K562 (cell line): ENCODE measurements at regions not wholly inside any gene's neighbourhood (a gene's known extent, or its start where the extent isn't known, plus 50 kb on each side); places are given as distances from the start of the nearest gene placed in this dataset.

Experiments
- ATAC-seq: fragments of 200-7000 bp; cut with Tn5 transposase; 3 replicates; pipeline ENCODE4 v1.9.1; 2020; ENCODE audit warnings: moderate library complexity
- BruUV-seq: library from RNA; stranded (reverse); fragments of 400-500 nt; replicated peaks from 2 replicates; lab custom pipeline; 2021; lab: Mats Ljungman, UMichigan
- CTCF ChIA-PET: fragments of 300-600 bp; formaldehyde crosslinking; extraction: SDS; loops from one replicate; lab custom pipeline; 2021; ENCODE audit warnings: low intra/inter-chr PET ratio; lab: Yijun Ruan, JAX
- POLR2A ChIA-PET: fragments of 300-600, 350-650 bp; sonication (Branson Sonifier 250); formaldehyde crosslinking; extraction: SDS; loops from one replicate; lab custom pipeline; 2021; ENCODE audit warnings: antibody characterized with exemption, inconsistent platforms; lab: Yijun Ruan, JAX
- DNase-seq, 4 experiments: peaks; one replicate each; pipeline versions ENCODE4 v3.0.0 to v3.0.0-alpha.2; 2011 to 2018; ENCODE audit warnings: low spot score in 3 of 4, mixed read lengths in 3 of 4; ENCODE audit errors: extremely low read depth in 1 of 4
- FAIRE-seq: peaks from 2 replicates; lab custom pipeline; 2011; peaks lifted over from hg19 to GRCh38; lab: Jason Lieb, UNC
- H2AFZ ChIP-seq: 2 replicates; pipeline ENCODE4 v1.6.0; 2011; ENCODE audit warnings: low read depth, low read length, control low read depth, inconsistent platforms
- H3K27ac ChIP-seq: fragments of 200-600 bp; 3 replicates; pipeline ENCODE4 v1.8.0; 2011; ENCODE audit warnings: low read depth, mild to moderate bottlenecking, control low read depth, inconsistent platforms, low read length, moderate library complexity, mixed read lengths; ENCODE audit errors: extremely low read depth
- H3K27me3 ChIP-seq, 2 experiments: fragments of 300-600 bp in 1 of 2; 2 replicates in 1 of 2; 3 replicates in 1 of 2; pipeline versions ENCODE4 v1.6.0 to v1.8.0; 2011; ENCODE audit warnings: inconsistent platforms in 2 of 2, low read length in 2 of 2, mild to moderate bottlenecking in 1 of 2, mixed read lengths in 1 of 2, moderate library complexity in 1 of 2; ENCODE audit not compliant: control insufficient read depth in 2 of 2, insufficient read depth in 2 of 2
- H3K36me3 ChIP-seq: fragments of 300-600 bp; 3 replicates; pipeline ENCODE4 v1.8.0; 2011; ENCODE audit warnings: mild to moderate bottlenecking, low read length, inconsistent platforms; ENCODE audit not compliant: control insufficient read depth, insufficient read depth
- H3K4me1 ChIP-seq, 2 experiments: fragments of 200-600 bp in 1 of 2; replicated peaks in 1 of 2; 2 replicates in 1 of 2; 3 replicates in 1 of 2; pipeline versions ENCODE4 v1.5.1 to v1.8.0; 2011; ENCODE audit warnings: inconsistent platforms in 2 of 2, low read length in 2 of 2, mild to moderate bottlenecking in 1 of 2, mixed read lengths in 1 of 2, moderate library complexity in 1 of 2; ENCODE audit not compliant: control insufficient read depth in 2 of 2, insufficient read depth in 2 of 2
- H3K4me2 ChIP-seq: 2 replicates; pipeline ENCODE4 v1.6.1; 2011; ENCODE audit warnings: low read length, control low read depth, inconsistent platforms, mixed read lengths; ENCODE audit not compliant: insufficient read depth
- H3K4me3 ChIP-seq: fragments of 200-600 bp; sonication (generic), shearing (Covaris generic); 2 replicates; pipeline ENCODE4 v1.5.1; 2016; ENCODE audit warnings: control low read depth, inconsistent platforms
- H3K79me2 ChIP-seq: fragments of 200-600 bp; 3 replicates; pipeline ENCODE4 v1.8.0; 2011; ENCODE audit warnings: low read length, inconsistent platforms; ENCODE audit not compliant: control insufficient read depth, insufficient read depth
- H3K9ac ChIP-seq, 2 experiments: 2 replicates each; pipeline versions ENCODE4 v1.6.0 to v1.6.1; 2011; ENCODE audit warnings: low read depth in 2 of 2, low read length in 2 of 2, control low read depth in 1 of 2, inconsistent platforms in 1 of 2, mild to moderate bottlenecking in 1 of 2, mixed read lengths in 1 of 2; ENCODE audit not compliant: insufficient read depth in 1 of 2
- H3K9me1 ChIP-seq: one replicate; pipeline ENCODE4 v1.6.0; 2011; ENCODE audit warnings: inconsistent platforms, mild to moderate bottlenecking, low read length, moderate library complexity; ENCODE audit not compliant: control insufficient read depth, insufficient read depth
- H3K9me3 ChIP-seq: replicated peaks from 2 replicates; pipeline ENCODE4 v1.5.1; 2011; ENCODE audit warnings: low read depth, low read length, inconsistent platforms; ENCODE audit not compliant: control insufficient read depth, insufficient read depth
- H4K20me1 ChIP-seq: replicated peaks from 2 replicates; pipeline ENCODE4 v1.6.1; 2011; ENCODE audit warnings: low read length, inconsistent platforms, mixed read lengths; ENCODE audit not compliant: control insufficient read depth, insufficient read depth
- E2F8 ChIP-seq: fragments of 450-650 bp; IDR thresholded peaks from 2 replicates; pipeline ENCODE4 v1.7.1; 2018; ENCODE audit warnings: mild to moderate bottlenecking, low read depth; ENCODE audit not compliant: partially characterized antibody
- EGR1 ChIP-seq: fragments of 450-650 bp; conservative IDR thresholded peaks from 2 replicates; pipeline ENCODE4 v1.6.1; 2017; ENCODE audit warnings: mild to moderate bottlenecking
- ELF2 ChIP-seq: fragments of 250-450 bp; sonication (Bioruptor Pico); IDR thresholded peaks from 2 replicates; pipeline ENCODE4 v1.5.0; 2021; ENCODE audit warnings: mild to moderate bottlenecking
- ETV5 ChIP-seq: sonication (generic); formaldehyde crosslinking; IDR thresholded peaks from 2 replicates; pipeline ENCODE4 v1.4.0; 2020; ENCODE audit warnings: low read depth, mild to moderate bottlenecking, missing genetic modification reagents
- FUS ChIP-seq: fragments of 200-400 bp; formaldehyde crosslinking; optimal IDR thresholded peaks from 2 replicates; pipeline ENCODE3; 2017; ENCODE audit warnings: low read depth, low read length
- HMG20A ChIP-seq: fragments of 450-650 bp; formaldehyde crosslinking; conservative IDR thresholded peaks from 2 replicates; pipeline ENCODE4 v1.4.0; 2020; ENCODE audit warnings: mild to moderate bottlenecking, mixed read lengths
- PHB2 ChIP-seq: fragments of 450-650 bp; IDR thresholded peaks from 2 replicates; pipeline ENCODE4 v1.6.1; 2017; ENCODE audit warnings: low read depth
- PPARD ChIP-seq: fragments of 250-450 bp; sonication (Bioruptor Pico); IDR thresholded peaks from 2 replicates; pipeline ENCODE4 v1.8.0; 2022; ENCODE audit warnings: inconsistent platforms, mild to moderate bottlenecking, moderate library complexity
- SLC30A9 ChIP-seq: fragments of 250-450 bp; sonication (Bioruptor Pico); IDR thresholded peaks from 2 replicates; pipeline ENCODE4 v1.8.0; 2022; ENCODE audit warnings: mild to moderate bottlenecking, moderate library complexity
- TARDBP ChIP-seq: fragments of 450-650 bp; IDR thresholded peaks from 2 replicates; pipeline ENCODE4 v1.6.1; 2016
- TCF7L2 ChIP-seq: fragments of 150-350 bp; IDR thresholded peaks from 2 replicates; pipeline ENCODE4 v1.6.1; 2016; ENCODE audit warnings: low read depth, mild to moderate bottlenecking, low read length, moderate library complexity
- ZBTB11 ChIP-seq, 3 experiments: fragments of 200-800 bp in 1 of 3; fragments of 250-450 bp in 1 of 3; fragments of 450-650 bp in 1 of 3; sonication (Bioruptor Pico) in 1 of 3; sonication (Bioruptor generic) in 1 of 3; formaldehyde crosslinking in 1 of 3; IDR thresholded peaks; 2 replicates each; pipeline versions ENCODE4 v1.6.1 to v1.8.0; 2016 to 2022; ENCODE audit warnings: mild to moderate bottlenecking in 2 of 3, missing genetic modification characterization in 2 of 3, missing compliant biosample characterization in 1 of 3, moderate library complexity in 1 of 3
- ZFP91 ChIP-seq: sonication (generic); formaldehyde crosslinking; IDR thresholded peaks from 2 replicates; pipeline ENCODE4 v1.8.0; 2022; ENCODE audit warnings: mild to moderate bottlenecking, missing genetic modification reagents
- ZNF175 ChIP-seq: fragments of 200-800 bp; sonication (Bioruptor generic); IDR thresholded peaks from 2 replicates; pipeline ENCODE4 v1.6.1; 2016; ENCODE audit warnings: low read depth, mild to moderate bottlenecking, missing genetic modification characterization, missing compliant biosample characterization
- ZNF57 ChIP-seq: fragments of 450-650 bp; formaldehyde crosslinking; IDR thresholded peaks from 2 replicates; pipeline ENCODE4 v1.4.0; 2020; ENCODE audit warnings: mild to moderate bottlenecking, moderate library complexity
- ZNF586 ChIP-seq: fragments of 450-650 bp; formaldehyde crosslinking; conservative IDR thresholded peaks from 2 replicates; pipeline ENCODE4 v1.4.0; 2020; ENCODE audit warnings: mild to moderate bottlenecking, moderate library complexity
- ZNF589 ChIP-seq: fragments of 200-800 bp; sonication (Bioruptor generic); IDR thresholded peaks from 2 replicates; pipeline ENCODE4 v1.6.1; 2016; ENCODE audit warnings: low read depth, missing genetic modification characterization, missing compliant biosample characterization
- ZZZ3 ChIP-seq: fragments of 450-650 bp; IDR thresholded peaks from 2 replicates; pipeline ENCODE4 v1.6.1; 2016; ENCODE audit warnings: antibody characterized with exemption, mild to moderate bottlenecking, moderate library complexity
- WGBS: fragments of 100-300 bp; shearing (Covaris generic); methylation state at CpG from one replicate; pipeline ENCODE4 v1.1.6; 2016; ENCODE audit warnings: low coverage, mixed read lengths; ENCODE audit not compliant: insufficient coverage; ENCODE audit errors: missing lambda C conversion rate; 5-methylcytosine and 5-hydroxymethylcytosine counted together
- in situ Hi-C: fragments of 300-500 bp; cut with MboI; formaldehyde crosslinking; loops from 4 replicates; pipeline ENCODE4 v1.15.0; 2018; ENCODE audit warnings: inconsistent platforms, mixed read lengths
- intact Hi-C: fragments of 100-400 bp; cut with micrococcal nuclease; formaldehyde crosslinking; loops from 2 replicates; pipeline ENCODE4 v1.14.2; 2022

- POLR2A ChIA-PET: no interaction called here
- WGBS: 0% methylated on average over 2 of the region's 2 CpGs
- TF ChIP-seq ZNF589 (CRISPR knock-in tag): no peak
- TF ChIP-seq FUS: no peak
- TF ChIP-seq PHB2: no peak
- TF ChIP-seq ZBTB11 (CRISPR knock-in tag; IDR thresholded peaks at IDR 0.05): no peak
- no peak for TF ChIP-seq ZNF57 (CRISPR knock-in tag)
- no peak for TF ChIP-seq TARDBP
- TF ChIP-seq ETV5: no peak
- no peak for TF ChIP-seq ZZZ3
- no peak for TF ChIP-seq EGR1
- no peak for TF ChIP-seq SLC30A9 (CRISPR knock-in tag)
- no peak for TF ChIP-seq TCF7L2
- TF ChIP-seq ELF2 (CRISPR knock-in tag): no peak
- no peak for TF ChIP-seq ZFP91 (CRISPR knock-in tag)
- no peak for TF ChIP-seq E2F8
- TF ChIP-seq PPARD (CRISPR knock-in tag): no peak
- no peak for TF ChIP-seq ZNF586 (CRISPR knock-in tag)
- TF ChIP-seq HMG20A (CRISPR knock-in tag): no peak
- no peak for TF ChIP-seq ZNF175 (CRISPR knock-in tag)
Measured at GRCh38 chr10:88194961-88195367, 331.5 kb downstream of the PTEN start.

More at GRCh38 chr10:88194961-88195367, 331.5 kb downstream of the PTEN start:
- Histone ChIP-seq H3K9me1 (no peaks in the 10 kb centered on the region), H3K4me2 (no peak overlapping the region), H2AFZ (no peak overlapping the region), H3K4me3 (no peak overlapping the region), H3K36me3 (no peaks in the 10 kb centered on the region), H4K20me1 (no peaks in the 10 kb centered on the region), H3K27ac (no peak overlapping the region), H3K9me3 (no peaks in the 10 kb centered on the region), H3K4me1 (no peaks in the 10 kb centered on the region), H3K79me2 (no peaks in the 10 kb centered on the region), H3K27me3 (no peaks in the 10 kb centered on the region), H3K9ac (no peak overlapping the region)
- no peak for DNase-seq
- ATAC-seq: no peak
- no peak for FAIRE-seq
- intact Hi-C loops (no loop called here), in situ Hi-C loops (no loop called here)
- no TSS peak for BruUV-seq
- CTCF ChIA-PET: no interaction called here
